GM23338 (cell line): ENCODE measurements at regions not wholly inside any gene's neighbourhood (a gene's known extent, or its start where the extent isn't known, plus 50 kb on each side); places are given as distances from the start of the nearest gene placed in this dataset.

Experiments
- ATAC-seq: fragments of 200-7000 bp; cut with Tn5 transposase; 3 replicates; pipeline ENCODE4 v1.9.1; 2020
- DNase-seq: peaks from one replicate; pipeline ENCODE4 v3.0.0-alpha.2; 2015; ENCODE audit warnings: low spot score
- H2AFZ ChIP-seq: fragments of 200-600 bp; sonication (generic); 2 replicates; pipeline ENCODE4 v1.8.0; 2016; ENCODE audit warnings: antibody characterized with exemption, mild to moderate bottlenecking, moderate library complexity
- H3F3A ChIP-seq: fragments of 200-600 bp; sonication (generic); replicated peaks from 2 replicates; pipeline ENCODE4 v1.8.0; 2017; ENCODE audit warnings: antibody characterized with exemption, mixed run types, low read depth
- H3K27ac ChIP-seq: fragments of 200-600 bp; sonication (generic); 2 replicates; pipeline ENCODE4 v1.6.1; 2016; ENCODE audit warnings: low read depth
- H3K27me3 ChIP-seq: fragments of 200-600 bp; sonication (generic); 2 replicates; pipeline ENCODE4 v1.8.0; 2016; ENCODE audit warnings: mild to moderate bottlenecking, mixed run types, moderate library complexity; ENCODE audit not compliant: insufficient read depth
- H3K36me3 ChIP-seq: fragments of 200-600 bp; sonication (generic); 2 replicates; pipeline ENCODE4 v1.8.0; 2016; ENCODE audit warnings: mild to moderate bottlenecking; ENCODE audit not compliant: insufficient read depth
- H3K4me1 ChIP-seq: fragments of 200-600 bp; sonication (generic); 2 replicates; pipeline ENCODE4 v1.8.0; 2016; ENCODE audit warnings: mild to moderate bottlenecking, moderate library complexity; ENCODE audit not compliant: insufficient read depth
- H3K4me2 ChIP-seq: fragments of 200-600 bp; sonication (generic); 2 replicates; pipeline ENCODE4 v1.7.1; 2017; ENCODE audit warnings: mixed run types
- H3K4me3 ChIP-seq: fragments of 200-600 bp; sonication (generic); 2 replicates; pipeline ENCODE4 v1.6.1; 2016; ENCODE audit warnings: mixed run types
- H3K79me2 ChIP-seq: fragments of 200-600 bp; sonication (generic); replicated peaks from 2 replicates; pipeline ENCODE4 v1.8.0; 2017; ENCODE audit warnings: mild to moderate bottlenecking; ENCODE audit not compliant: insufficient read depth
- H3K9me2 ChIP-seq: fragments of 200-600 bp; sonication (generic); 2 replicates; pipeline ENCODE4 v1.8.0; 2017; ENCODE audit not compliant: insufficient read depth
- H4K20me1 ChIP-seq: fragments of 200-600 bp; sonication (generic); replicated peaks from 2 replicates; pipeline ENCODE4 v1.8.0; 2017; ENCODE audit warnings: mild to moderate bottlenecking; ENCODE audit not compliant: insufficient read depth
- H3K27ac Mint-ChIP-seq: 2 replicates; pipeline ENCODE4 v1.8.0; 2020; ENCODE audit warnings: inconsistent platforms, mild to moderate bottlenecking, moderate library complexity, mixed read lengths
- H3K27me3 Mint-ChIP-seq: 3 replicates; pipeline ENCODE4 v1.8.0; 2022; ENCODE audit warnings: low read depth, mild to moderate bottlenecking, moderate library complexity, mixed read lengths, inconsistent platforms; ENCODE audit not compliant: insufficient read depth, poor library complexity
- H3K36me3 Mint-ChIP-seq: 3 replicates; pipeline ENCODE4 v1.8.0; 2021; ENCODE audit warnings: low read depth, mild to moderate bottlenecking, inconsistent platforms, moderate library complexity, mixed read lengths
- H3K4me1 Mint-ChIP-seq: 3 replicates; pipeline ENCODE4 v1.8.0; 2020; ENCODE audit warnings: mild to moderate bottlenecking, inconsistent platforms, mixed read lengths
- H3K4me3 Mint-ChIP-seq: 3 replicates; pipeline ENCODE4 v1.8.0; 2021; ENCODE audit warnings: moderate library complexity, mild to moderate bottlenecking, inconsistent platforms, mixed read lengths
- H3K9me3 Mint-ChIP-seq: 3 replicates; pipeline ENCODE4 v1.8.0; 2020; ENCODE audit warnings: moderate library complexity, mild to moderate bottlenecking, inconsistent platforms, mixed read lengths
- CREB1 ChIP-seq: fragments of 250-450 bp; sonication (Bioruptor Pico); IDR thresholded peaks from 2 replicates; pipeline ENCODE4 v1.5.0; 2020; ENCODE audit warnings: low read depth, mild to moderate bottlenecking, moderate library complexity
- ETS1 ChIP-seq: IDR thresholded peaks from 2 replicates; pipeline ENCODE4 v1.6.1; 2016; ENCODE audit warnings: antibody characterized with exemption
- EZH2 ChIP-seq: fragments of 200-600 bp; sonication (generic); IDR thresholded peaks from one replicate; pipeline ENCODE4 v1.8.0; 2017; ENCODE audit warnings: antibody characterized with exemption, mild to moderate bottlenecking, low read depth; ENCODE audit not compliant: unreplicated experiment
- EZH2phosphoT487 ChIP-seq: fragments of 200-600 bp; sonication (generic); IDR thresholded peaks from one replicate; pipeline ENCODE4 v1.8.1; 2018; ENCODE audit warnings: antibody characterized with exemption; ENCODE audit not compliant: unreplicated experiment
- JUNB ChIP-seq: IDR thresholded peaks from one replicate; pipeline ENCODE4 v1.6.1; 2016; ENCODE audit warnings: antibody characterized with exemption; ENCODE audit not compliant: unreplicated experiment
- NANOG ChIP-seq: IDR thresholded peaks from 2 replicates; pipeline ENCODE4 v1.6.1; 2016; ENCODE audit warnings: antibody characterized with exemption, borderline replicate concordance
- POLR2AphosphoS5 ChIP-seq: IDR thresholded peaks from 2 replicates; pipeline ENCODE4 v1.6.1; 2016; ENCODE audit warnings: antibody characterized with exemption, low read depth
- STAT1 ChIP-seq: IDR thresholded peaks from one replicate; pipeline ENCODE4 v1.6.1; 2016; ENCODE audit warnings: antibody characterized with exemption; ENCODE audit not compliant: unreplicated experiment
- ZNF114 ChIP-seq: fragments of 250-450 bp; sonication (Bioruptor Pico); IDR thresholded peaks from 2 replicates; pipeline ENCODE4 v1.5.0; 2020; ENCODE audit warnings: mild to moderate bottlenecking, moderate library complexity
- ZNF331 ChIP-seq: fragments of 250-450 bp; sonication (Bioruptor Pico); IDR thresholded peaks from 2 replicates; pipeline ENCODE4 v1.5.0; 2020; ENCODE audit warnings: low read depth, mild to moderate bottlenecking, moderate library complexity
- TF ChIP-seq, protein P1 (sequence below): IDR thresholded peaks from one replicate; pipeline ENCODE4 v1.6.1; 2018; ENCODE audit warnings: antibody characterized with exemption; ENCODE audit not compliant: unreplicated experiment
- TF ChIP-seq, protein P2 (sequence below), 2 experiments: fragments of 200-600 bp in 1 of 2; sonication (generic) in 1 of 2; conservative IDR thresholded peaks; 2 replicates each; pipeline versions ENCODE4 v1.5.1 to v1.6.1; 2016 to 2017; ENCODE audit warnings: antibody characterized with exemption in 2 of 2, low read depth in 2 of 2, mild to moderate bottlenecking in 2 of 2, moderate library complexity in 1 of 2
- TF ChIP-seq, protein P3 (sequence below): fragments of 250-450 bp; sonication (Bioruptor Pico); IDR thresholded peaks from 2 replicates; pipeline ENCODE4 v1.5.0; 2020; ENCODE audit warnings: mild to moderate bottlenecking, moderate library complexity

DNA sequence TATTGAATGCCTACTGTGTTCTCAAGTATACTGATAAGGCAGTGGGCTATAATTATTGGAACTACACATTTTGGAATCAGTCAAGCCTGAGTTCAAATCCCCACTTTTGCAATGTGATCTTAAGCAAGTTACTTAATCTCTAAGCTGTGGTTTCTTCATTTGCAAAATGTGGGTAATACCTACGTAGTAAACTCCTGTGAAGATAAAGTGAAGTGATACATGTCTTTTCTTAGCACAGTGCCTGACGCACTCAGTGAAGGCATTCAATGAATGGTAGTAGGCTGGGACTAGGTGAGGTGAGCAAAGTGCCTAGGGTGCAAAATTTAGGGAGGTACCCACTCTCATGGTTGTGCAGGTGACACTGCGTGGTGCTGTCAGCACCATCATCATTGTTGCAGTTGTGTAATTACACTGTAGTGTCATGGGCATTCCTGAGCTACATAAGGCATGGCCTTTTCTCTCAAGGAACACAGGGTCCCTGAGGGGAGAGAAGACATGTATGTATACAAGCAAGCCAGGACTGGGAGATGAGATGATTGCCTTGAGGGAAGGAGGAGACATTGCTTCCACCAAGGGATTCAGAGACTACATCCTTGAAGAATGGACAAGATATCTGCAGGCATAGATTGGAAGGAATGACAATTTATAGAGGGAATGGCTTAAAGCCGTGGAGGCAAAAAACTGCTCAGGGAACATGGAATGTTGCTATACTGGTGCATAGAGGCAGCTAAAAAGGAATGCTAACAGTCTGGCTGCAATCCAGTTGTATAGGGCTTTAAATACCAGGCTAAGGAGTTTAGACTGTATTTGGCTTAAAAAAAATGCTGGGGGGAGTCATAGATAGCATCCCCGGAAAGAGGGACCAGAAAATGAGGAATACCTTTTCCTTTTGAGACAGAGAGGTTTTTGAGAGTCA, 129.2 kb upstream of the ARHGAP5 start:
- no peaks in the 10 kb centered on the region; the same call in 1 of the 2 replicates for H3K36me3 ChIP-seq
- H3K4me1 ChIP-seq: peaks cover 13% of the 10 kb centered on the region
- H3K27ac ChIP-seq: no peak overlapping the region
- no peaks in the 10 kb centered on the region for H3K79me2 ChIP-seq
- no peak overlapping the region for H3K4me3 ChIP-seq
- no peak for TF ChIP-seq ZNF331 (CRISPR knock-in tag)
- no peak for TF ChIP-seq ZNF114 (CRISPR knock-in tag)
- TF ChIP-seq, protein P1, sequence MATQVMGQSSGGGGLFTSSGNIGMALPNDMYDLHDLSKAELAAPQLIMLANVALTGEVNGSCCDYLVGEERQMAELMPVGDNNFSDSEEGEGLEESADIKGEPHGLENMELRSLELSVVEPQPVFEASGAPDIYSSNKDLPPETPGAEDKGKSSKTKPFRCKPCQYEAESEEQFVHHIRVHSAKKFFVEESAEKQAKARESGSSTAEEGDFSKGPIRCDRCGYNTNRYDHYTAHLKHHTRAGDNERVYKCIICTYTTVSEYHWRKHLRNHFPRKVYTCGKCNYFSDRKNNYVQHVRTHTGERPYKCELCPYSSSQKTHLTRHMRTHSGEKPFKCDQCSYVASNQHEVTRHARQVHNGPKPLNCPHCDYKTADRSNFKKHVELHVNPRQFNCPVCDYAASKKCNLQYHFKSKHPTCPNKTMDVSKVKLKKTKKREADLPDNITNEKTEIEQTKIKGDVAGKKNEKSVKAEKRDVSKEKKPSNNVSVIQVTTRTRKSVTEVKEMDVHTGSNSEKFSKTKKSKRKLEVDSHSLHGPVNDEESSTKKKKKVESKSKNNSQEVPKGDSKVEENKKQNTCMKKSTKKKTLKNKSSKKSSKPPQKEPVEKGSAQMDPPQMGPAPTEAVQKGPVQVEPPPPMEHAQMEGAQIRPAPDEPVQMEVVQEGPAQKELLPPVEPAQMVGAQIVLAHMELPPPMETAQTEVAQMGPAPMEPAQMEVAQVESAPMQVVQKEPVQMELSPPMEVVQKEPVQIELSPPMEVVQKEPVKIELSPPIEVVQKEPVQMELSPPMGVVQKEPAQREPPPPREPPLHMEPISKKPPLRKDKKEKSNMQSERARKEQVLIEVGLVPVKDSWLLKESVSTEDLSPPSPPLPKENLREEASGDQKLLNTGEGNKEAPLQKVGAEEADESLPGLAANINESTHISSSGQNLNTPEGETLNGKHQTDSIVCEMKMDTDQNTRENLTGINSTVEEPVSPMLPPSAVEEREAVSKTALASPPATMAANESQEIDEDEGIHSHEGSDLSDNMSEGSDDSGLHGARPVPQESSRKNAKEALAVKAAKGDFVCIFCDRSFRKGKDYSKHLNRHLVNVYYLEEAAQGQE: no peak
- TF ChIP-seq NANOG: no peak
- TF ChIP-seq, protein P2, sequence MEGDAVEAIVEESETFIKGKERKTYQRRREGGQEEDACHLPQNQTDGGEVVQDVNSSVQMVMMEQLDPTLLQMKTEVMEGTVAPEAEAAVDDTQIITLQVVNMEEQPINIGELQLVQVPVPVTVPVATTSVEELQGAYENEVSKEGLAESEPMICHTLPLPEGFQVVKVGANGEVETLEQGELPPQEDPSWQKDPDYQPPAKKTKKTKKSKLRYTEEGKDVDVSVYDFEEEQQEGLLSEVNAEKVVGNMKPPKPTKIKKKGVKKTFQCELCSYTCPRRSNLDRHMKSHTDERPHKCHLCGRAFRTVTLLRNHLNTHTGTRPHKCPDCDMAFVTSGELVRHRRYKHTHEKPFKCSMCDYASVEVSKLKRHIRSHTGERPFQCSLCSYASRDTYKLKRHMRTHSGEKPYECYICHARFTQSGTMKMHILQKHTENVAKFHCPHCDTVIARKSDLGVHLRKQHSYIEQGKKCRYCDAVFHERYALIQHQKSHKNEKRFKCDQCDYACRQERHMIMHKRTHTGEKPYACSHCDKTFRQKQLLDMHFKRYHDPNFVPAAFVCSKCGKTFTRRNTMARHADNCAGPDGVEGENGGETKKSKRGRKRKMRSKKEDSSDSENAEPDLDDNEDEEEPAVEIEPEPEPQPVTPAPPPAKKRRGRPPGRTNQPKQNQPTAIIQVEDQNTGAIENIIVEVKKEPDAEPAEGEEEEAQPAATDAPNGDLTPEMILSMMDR (conservative IDR thresholded peaks at IDR 0.05; ENCODE audit: low read depth in 2 of 2): no peak
- TF ChIP-seq EZH2phosphoT487: no peak
- no peak for TF ChIP-seq CREB1
- TF ChIP-seq, protein P3, sequence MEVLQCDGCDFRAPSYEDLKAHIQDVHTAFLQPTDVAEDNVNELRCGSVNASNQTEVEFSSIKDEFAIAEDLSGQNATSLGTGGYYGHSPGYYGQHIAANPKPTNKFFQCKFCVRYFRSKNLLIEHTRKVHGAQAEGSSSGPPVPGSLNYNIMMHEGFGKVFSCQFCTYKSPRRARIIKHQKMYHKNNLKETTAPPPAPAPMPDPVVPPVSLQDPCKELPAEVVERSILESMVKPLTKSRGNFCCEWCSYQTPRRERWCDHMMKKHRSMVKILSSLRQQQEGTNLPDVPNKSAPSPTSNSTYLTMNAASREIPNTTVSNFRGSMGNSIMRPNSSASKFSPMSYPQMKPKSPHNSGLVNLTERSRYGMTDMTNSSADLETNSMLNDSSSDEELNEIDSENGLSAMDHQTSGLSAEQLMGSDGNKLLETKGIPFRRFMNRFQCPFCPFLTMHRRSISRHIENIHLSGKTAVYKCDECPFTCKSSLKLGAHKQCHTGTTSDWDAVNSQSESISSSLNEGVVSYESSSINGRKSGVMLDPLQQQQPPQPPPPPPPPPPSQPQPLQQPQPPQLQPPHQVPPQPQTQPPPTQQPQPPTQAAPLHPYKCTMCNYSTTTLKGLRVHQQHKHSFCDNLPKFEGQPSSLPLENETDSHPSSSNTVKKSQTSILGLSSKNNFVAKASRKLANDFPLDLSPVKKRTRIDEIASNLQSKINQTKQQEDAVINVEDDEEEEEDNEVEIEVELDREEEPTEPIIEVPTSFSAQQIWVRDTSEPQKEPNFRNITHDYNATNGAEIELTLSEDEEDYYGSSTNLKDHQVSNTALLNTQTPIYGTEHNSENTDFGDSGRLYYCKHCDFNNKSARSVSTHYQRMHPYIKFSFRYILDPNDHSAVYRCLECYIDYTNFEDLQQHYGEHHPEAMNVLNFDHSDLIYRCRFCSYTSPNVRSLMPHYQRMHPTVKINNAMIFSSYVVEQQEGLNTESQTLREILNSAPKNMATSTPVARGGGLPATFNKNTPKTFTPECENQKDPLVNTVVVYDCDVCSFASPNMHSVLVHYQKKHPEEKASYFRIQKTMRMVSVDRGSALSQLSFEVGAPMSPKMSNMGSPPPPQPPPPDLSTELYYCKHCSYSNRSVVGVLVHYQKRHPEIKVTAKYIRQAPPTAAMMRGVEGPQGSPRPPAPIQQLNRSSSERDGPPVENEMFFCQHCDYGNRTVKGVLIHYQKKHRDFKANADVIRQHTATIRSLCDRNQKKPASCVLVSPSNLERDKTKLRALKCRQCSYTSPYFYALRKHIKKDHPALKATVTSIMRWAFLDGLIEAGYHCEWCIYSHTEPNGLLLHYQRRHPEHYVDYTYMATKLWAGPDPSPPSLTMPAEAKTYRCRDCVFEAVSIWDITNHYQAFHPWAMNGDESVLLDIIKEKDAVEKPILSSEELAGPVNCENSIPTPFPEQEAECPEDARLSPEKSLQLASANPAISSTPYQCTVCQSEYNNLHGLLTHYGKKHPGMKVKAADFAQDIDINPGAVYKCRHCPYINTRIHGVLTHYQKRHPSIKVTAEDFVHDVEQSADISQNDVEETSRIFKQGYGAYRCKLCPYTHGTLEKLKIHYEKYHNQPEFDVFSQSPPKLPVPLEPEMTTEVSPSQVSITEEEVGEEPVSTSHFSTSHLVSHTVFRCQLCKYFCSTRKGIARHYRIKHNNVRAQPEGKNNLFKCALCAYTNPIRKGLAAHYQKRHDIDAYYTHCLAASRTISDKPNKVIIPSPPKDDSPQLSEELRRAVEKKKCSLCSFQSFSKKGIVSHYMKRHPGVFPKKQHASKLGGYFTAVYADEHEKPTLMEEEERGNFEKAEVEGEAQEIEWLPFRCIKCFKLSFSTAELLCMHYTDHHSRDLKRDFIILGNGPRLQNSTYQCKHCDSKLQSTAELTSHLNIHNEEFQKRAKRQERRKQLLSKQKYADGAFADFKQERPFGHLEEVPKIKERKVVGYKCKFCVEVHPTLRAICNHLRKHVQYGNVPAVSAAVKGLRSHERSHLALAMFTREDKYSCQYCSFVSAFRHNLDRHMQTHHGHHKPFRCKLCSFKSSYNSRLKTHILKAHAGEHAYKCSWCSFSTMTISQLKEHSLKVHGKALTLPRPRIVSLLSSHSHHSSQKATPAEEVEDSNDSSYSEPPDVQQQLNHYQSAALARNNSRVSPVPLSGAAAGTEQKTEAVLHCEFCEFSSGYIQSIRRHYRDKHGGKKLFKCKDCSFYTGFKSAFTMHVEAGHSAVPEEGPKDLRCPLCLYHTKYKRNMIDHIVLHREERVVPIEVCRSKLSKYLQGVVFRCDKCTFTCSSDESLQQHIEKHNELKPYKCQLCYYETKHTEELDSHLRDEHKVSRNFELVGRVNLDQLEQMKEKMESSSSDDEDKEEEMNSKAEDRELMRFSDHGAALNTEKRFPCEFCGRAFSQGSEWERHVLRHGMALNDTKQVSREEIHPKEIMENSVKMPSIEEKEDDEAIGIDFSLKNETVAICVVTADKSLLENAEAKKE (CRISPR knock-in tag): no peak
- no peak for TF ChIP-seq EZH2
- TF ChIP-seq STAT1: no peak
- no peak for TF ChIP-seq ETS1
- TF ChIP-seq JUNB: no peak
- TF ChIP-seq POLR2AphosphoS5: no peak
- Mint-ChIP-seq H3K4me1 (peaks cover 20% of the 10 kb centered on the region), H3K9me3 (no peaks in the 10 kb centered on the region), H3K27ac (no peak overlapping the region), H3K4me3 (no peak overlapping the region), H3K27me3 (peaks cover 7% of the 10 kb centered on the region), H3K36me3 (no peaks in the 10 kb centered on the region)
- no peak for DNase-seq
- H4K20me1 ChIP-seq: no peaks in the 10 kb centered on the region
- H3K9me2 ChIP-seq: no peaks in the 10 kb centered on the region
- no peaks in the 10 kb centered on the region for H3K27me3 ChIP-seq
- H2AFZ ChIP-seq: no peak overlapping the region
- no peak for ATAC-seq
- no peak overlapping the region for H3K4me2 ChIP-seq
- no peaks in the 10 kb centered on the region for H3F3A ChIP-seq
